K562 (cell line): ENCODE measurements at regions not wholly inside any gene's neighbourhood (a gene's known extent, or its start where the extent isn't known, plus 50 kb on each side); places are given as distances from the start of the nearest gene placed in this dataset.

Source experiments
- ATAC-seq: fragments of 200-7000 bp; cut with Tn5 transposase; 3 replicates; pipeline ENCODE4 v1.9.1; 2020; ENCODE audit warnings: moderate library complexity
- BruUV-seq: library from RNA; stranded (reverse); fragments of 400-500 nt; replicated peaks from 2 replicates; lab custom pipeline; 2021; lab: Mats Ljungman, UMichigan
- CTCF ChIA-PET: fragments of 300-600 bp; formaldehyde crosslinking; extraction: SDS; loops from one replicate; lab custom pipeline; 2021; ENCODE audit warnings: low intra/inter-chr PET ratio; lab: Yijun Ruan, JAX
- POLR2A ChIA-PET: fragments of 300-600, 350-650 bp; sonication (Branson Sonifier 250); formaldehyde crosslinking; extraction: SDS; loops from one replicate; lab custom pipeline; 2021; ENCODE audit warnings: antibody characterized with exemption, inconsistent platforms; lab: Yijun Ruan, JAX
- DNase-seq, 4 experiments: peaks; one replicate each; pipeline versions ENCODE4 v3.0.0 to v3.0.0-alpha.2; 2011 to 2018; ENCODE audit warnings: low spot score in 3 of 4, mixed read lengths in 3 of 4; ENCODE audit errors: extremely low read depth in 1 of 4
- FAIRE-seq: peaks from 2 replicates; lab custom pipeline; 2011; peaks lifted over from hg19 to GRCh38; lab: Jason Lieb, UNC
- H2AFZ ChIP-seq: 2 replicates; pipeline ENCODE4 v1.6.0; 2011; ENCODE audit warnings: low read depth, low read length, control low read depth, inconsistent platforms
- H3K27ac ChIP-seq: fragments of 200-600 bp; 3 replicates; pipeline ENCODE4 v1.8.0; 2011; ENCODE audit warnings: low read depth, mild to moderate bottlenecking, control low read depth, inconsistent platforms, low read length, moderate library complexity, mixed read lengths; ENCODE audit errors: extremely low read depth
- H3K27me3 ChIP-seq, 2 experiments: fragments of 300-600 bp in 1 of 2; 2 replicates in 1 of 2; 3 replicates in 1 of 2; pipeline versions ENCODE4 v1.6.0 to v1.8.0; 2011; ENCODE audit warnings: inconsistent platforms in 2 of 2, low read length in 2 of 2, mild to moderate bottlenecking in 1 of 2, mixed read lengths in 1 of 2, moderate library complexity in 1 of 2; ENCODE audit not compliant: control insufficient read depth in 2 of 2, insufficient read depth in 2 of 2
- H3K36me3 ChIP-seq: fragments of 300-600 bp; 3 replicates; pipeline ENCODE4 v1.8.0; 2011; ENCODE audit warnings: mild to moderate bottlenecking, low read length, inconsistent platforms; ENCODE audit not compliant: control insufficient read depth, insufficient read depth
- H3K4me1 ChIP-seq, 2 experiments: fragments of 200-600 bp in 1 of 2; replicated peaks in 1 of 2; 2 replicates in 1 of 2; 3 replicates in 1 of 2; pipeline versions ENCODE4 v1.5.1 to v1.8.0; 2011; ENCODE audit warnings: inconsistent platforms in 2 of 2, low read length in 2 of 2, mild to moderate bottlenecking in 1 of 2, mixed read lengths in 1 of 2, moderate library complexity in 1 of 2; ENCODE audit not compliant: control insufficient read depth in 2 of 2, insufficient read depth in 2 of 2
- H3K4me2 ChIP-seq: 2 replicates; pipeline ENCODE4 v1.6.1; 2011; ENCODE audit warnings: low read length, control low read depth, inconsistent platforms, mixed read lengths; ENCODE audit not compliant: insufficient read depth
- H3K4me3 ChIP-seq: fragments of 200-600 bp; sonication (generic), shearing (Covaris generic); 2 replicates; pipeline ENCODE4 v1.5.1; 2016; ENCODE audit warnings: control low read depth, inconsistent platforms
- H3K79me2 ChIP-seq: fragments of 200-600 bp; 3 replicates; pipeline ENCODE4 v1.8.0; 2011; ENCODE audit warnings: low read length, inconsistent platforms; ENCODE audit not compliant: control insufficient read depth, insufficient read depth
- H3K9ac ChIP-seq, 2 experiments: 2 replicates each; pipeline versions ENCODE4 v1.6.0 to v1.6.1; 2011; ENCODE audit warnings: low read depth in 2 of 2, low read length in 2 of 2, control low read depth in 1 of 2, inconsistent platforms in 1 of 2, mild to moderate bottlenecking in 1 of 2, mixed read lengths in 1 of 2; ENCODE audit not compliant: insufficient read depth in 1 of 2
- H3K9me1 ChIP-seq: one replicate; pipeline ENCODE4 v1.6.0; 2011; ENCODE audit warnings: inconsistent platforms, mild to moderate bottlenecking, low read length, moderate library complexity; ENCODE audit not compliant: control insufficient read depth, insufficient read depth
- H3K9me3 ChIP-seq: replicated peaks from 2 replicates; pipeline ENCODE4 v1.5.1; 2011; ENCODE audit warnings: low read depth, low read length, inconsistent platforms; ENCODE audit not compliant: control insufficient read depth, insufficient read depth
- H4K20me1 ChIP-seq: replicated peaks from 2 replicates; pipeline ENCODE4 v1.6.1; 2011; ENCODE audit warnings: low read length, inconsistent platforms, mixed read lengths; ENCODE audit not compliant: control insufficient read depth, insufficient read depth
- ATF4 ChIP-seq: fragments of 450-650 bp; formaldehyde crosslinking; IDR thresholded peaks from 2 replicates; pipeline ENCODE4 v1.4.0; 2022; ENCODE audit warnings: mild to moderate bottlenecking, moderate library complexity
- PBX2 ChIP-seq, 2 experiments: IDR thresholded peaks in 1 of 2; conservative IDR thresholded peaks in 1 of 2; 2 replicates each; pipeline ENCODE4 v1.6.1; 2016; ENCODE audit warnings: low read depth in 2 of 2, mild to moderate bottlenecking in 1 of 2, missing compliant biosample characterization in 1 of 2, missing genetic modification characterization in 1 of 2, moderate library complexity in 1 of 2
- PRPF4 ChIP-seq: fragments of 200-400 bp; formaldehyde crosslinking; IDR thresholded peaks from one replicate; pipeline ENCODE4 v1.6.1; 2017; ENCODE audit warnings: low read length, low read depth, mild to moderate bottlenecking; ENCODE audit not compliant: insufficient read depth, poor library complexity, severe bottlenecking
- WGBS: fragments of 100-300 bp; shearing (Covaris generic); methylation state at CpG from one replicate; pipeline ENCODE4 v1.1.6; 2016; ENCODE audit warnings: low coverage, mixed read lengths; ENCODE audit not compliant: insufficient coverage; ENCODE audit errors: missing lambda C conversion rate; 5-methylcytosine and 5-hydroxymethylcytosine counted together
- in situ Hi-C: fragments of 300-500 bp; cut with MboI; formaldehyde crosslinking; loops from 4 replicates; pipeline ENCODE4 v1.15.0; 2018; ENCODE audit warnings: inconsistent platforms, mixed read lengths
- intact Hi-C: fragments of 100-400 bp; cut with micrococcal nuclease; formaldehyde crosslinking; loops from 2 replicates; pipeline ENCODE4 v1.14.2; 2022

DNA sequence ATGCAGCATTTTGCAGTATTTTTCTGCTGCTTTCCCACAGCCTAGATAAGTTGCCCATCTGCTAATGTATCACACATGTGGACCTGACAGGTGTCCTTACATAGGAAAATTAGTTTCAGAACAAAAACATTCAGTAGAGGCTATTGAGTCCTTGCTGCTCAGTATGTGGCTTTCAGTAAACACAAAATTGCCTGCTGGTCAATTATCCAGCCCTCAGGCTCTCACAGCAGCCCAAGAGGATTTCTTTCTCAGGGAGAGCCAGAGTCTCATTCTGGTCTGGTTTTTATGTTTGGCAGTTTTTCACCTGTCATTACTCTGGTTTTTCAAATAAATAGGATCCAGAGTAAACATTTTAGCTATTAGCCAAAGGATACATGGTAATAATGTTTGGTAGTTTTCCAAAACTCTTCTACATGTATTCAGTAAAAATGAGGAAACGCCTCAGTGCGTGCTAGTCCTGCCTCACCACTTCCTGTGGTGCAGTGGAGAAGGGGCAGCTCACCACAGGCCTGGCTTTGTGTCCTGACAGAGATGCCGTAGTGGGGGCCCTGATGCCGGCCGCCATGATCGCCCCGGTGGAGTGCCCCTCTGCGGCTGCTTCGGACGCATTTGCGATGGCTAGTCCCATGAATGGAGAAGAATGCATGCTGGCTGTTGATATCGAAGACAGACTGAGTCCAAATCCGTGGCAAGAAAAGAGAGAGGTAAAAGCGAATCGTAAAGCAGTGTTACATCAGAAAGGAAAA, 80.5 kb upstream of the FAN1 start (continued):
- TF ChIP-seq ATF4 (CRISPR knock-in tag) = 0 out of 2 replicates have a peak, but pooled peaks have one; percentile 39

DNA sequence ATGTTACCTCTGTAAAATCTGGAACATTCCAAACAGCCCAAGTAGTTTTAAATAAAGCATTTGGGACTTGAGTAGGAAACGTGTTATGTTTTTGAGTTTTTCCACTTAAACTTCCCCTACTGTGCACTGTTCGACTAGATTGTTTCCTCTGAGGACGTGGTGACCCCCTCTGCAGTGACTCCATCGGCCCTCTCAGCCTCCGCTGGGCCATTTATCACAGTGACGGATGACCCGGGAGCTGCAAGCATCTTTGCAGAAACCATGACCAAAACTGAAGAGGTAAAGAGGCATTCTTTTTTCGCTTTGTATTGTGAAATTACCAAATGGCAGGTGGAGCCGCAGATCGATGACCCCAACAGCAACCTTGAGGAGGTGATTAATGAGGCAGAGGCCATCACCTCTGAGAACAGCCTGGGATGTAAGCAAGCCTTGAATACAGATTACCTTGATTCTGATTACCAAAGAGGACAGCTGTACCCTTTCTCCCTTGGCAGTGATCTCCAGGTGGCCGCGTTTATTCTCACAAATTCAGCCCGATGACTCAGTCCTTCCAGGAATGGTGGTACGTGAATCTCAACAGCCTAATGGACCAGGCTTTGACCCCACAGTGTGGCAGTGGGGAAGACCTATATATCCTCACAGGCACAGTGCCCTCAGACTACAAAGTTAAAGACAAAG, 79.1 kb upstream of the FAN1 start:
- intact Hi-C loops = no loop called here
- TF ChIP-seq PBX2 (CRISPR knock-in tag; IDR thresholded peaks at IDR 0.05; ENCODE audit: low read depth) (no peak), PBX2 (tag; conservative IDR thresholded peaks at IDR 0.05; ENCODE audit: low read depth) (peak; percentile 27; the same call in 1 of the 2 replicates), PRPF4 (no peak)

More for the DNA sequence above, 79.1 kb upstream of the FAN1 start:
- H3K4me2 ChIP-seq = peak overlapping the region; percentile 16
- peaks cover 7 to 12% of the 10 kb centered on the region in 2 experiments; a peak in 4 of 5 replicates for H3K27me3 ChIP-seq
- POLR2A ChIA-PET = interaction anchor here (0.5 to 0.8 kb wide), 2 partner anchors 34 to 393 kb away, joined by 3 read pairs; no protein-coding TSS in a partner anchor
- 0 out of 2 replicates have a peak overlapping the region, but pooled peaks have one; percentile 16 for H2AFZ ChIP-seq
- no peaks in the 10 kb centered on the region for H3K36me3 ChIP-seq
- H3K9me3 ChIP-seq = no peaks in the 10 kb centered on the region
- H3K79me2 ChIP-seq = no peaks in the 10 kb centered on the region
- in situ Hi-C loops = no loop called here
- H3K9me1 ChIP-seq = no peaks in the 10 kb centered on the region
- no peaks in the 10 kb centered on the region; a peak in 1 of 5 replicates for H3K4me1 ChIP-seq
- BruUV-seq = no TSS peak
- H3K9ac ChIP-seq = no peak overlapping the region
- ATAC-seq (no peak), FAIRE-seq (no peak), DNase-seq (no peak)
- no peak overlapping the region for H3K27ac ChIP-seq
- no peaks in the 10 kb centered on the region for H4K20me1 ChIP-seq
- H3K4me3 ChIP-seq = no peak overlapping the region
- WGBS = 24% methylated on average over 14 of the region's 14 CpGs
- CTCF ChIA-PET = no interaction called here
